ENCODE measurements at regions not wholly inside any gene's neighbourhood (a gene's known extent, or its start where the extent isn't known, plus 50 kb on each side); places are given as distances from the start of the nearest gene placed in this dataset.

DNA sequence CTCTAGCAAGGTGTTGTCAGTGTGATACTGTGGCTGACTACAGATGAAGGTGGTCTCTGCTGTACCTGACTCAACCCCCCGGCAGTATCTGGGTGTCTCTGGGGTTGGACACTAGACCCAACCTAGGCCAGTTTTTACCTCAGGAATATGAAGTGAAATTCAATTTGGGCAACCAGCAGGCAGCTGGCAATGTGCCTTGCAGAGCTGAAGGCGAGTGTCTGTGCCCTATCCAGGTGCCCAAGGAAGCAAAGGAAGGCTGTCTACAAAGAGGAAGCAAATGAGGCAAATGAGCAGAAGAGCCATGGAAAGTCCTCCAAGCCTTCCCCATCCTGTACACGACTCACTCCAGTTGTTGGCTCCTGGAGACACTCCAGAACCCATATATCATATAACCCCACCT, 264.6 kb upstream of the AGAP1 start:
- H3K27me3 ChIP-seq = peaks cover 6% of the 10 kb centered on the region
- intact Hi-C loops (cut with DNase I) = no loop called here
- TF ChIP-seq, protein P1, sequence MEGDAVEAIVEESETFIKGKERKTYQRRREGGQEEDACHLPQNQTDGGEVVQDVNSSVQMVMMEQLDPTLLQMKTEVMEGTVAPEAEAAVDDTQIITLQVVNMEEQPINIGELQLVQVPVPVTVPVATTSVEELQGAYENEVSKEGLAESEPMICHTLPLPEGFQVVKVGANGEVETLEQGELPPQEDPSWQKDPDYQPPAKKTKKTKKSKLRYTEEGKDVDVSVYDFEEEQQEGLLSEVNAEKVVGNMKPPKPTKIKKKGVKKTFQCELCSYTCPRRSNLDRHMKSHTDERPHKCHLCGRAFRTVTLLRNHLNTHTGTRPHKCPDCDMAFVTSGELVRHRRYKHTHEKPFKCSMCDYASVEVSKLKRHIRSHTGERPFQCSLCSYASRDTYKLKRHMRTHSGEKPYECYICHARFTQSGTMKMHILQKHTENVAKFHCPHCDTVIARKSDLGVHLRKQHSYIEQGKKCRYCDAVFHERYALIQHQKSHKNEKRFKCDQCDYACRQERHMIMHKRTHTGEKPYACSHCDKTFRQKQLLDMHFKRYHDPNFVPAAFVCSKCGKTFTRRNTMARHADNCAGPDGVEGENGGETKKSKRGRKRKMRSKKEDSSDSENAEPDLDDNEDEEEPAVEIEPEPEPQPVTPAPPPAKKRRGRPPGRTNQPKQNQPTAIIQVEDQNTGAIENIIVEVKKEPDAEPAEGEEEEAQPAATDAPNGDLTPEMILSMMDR (IDR thresholded peaks at IDR 0.05) = no peak

DNA sequence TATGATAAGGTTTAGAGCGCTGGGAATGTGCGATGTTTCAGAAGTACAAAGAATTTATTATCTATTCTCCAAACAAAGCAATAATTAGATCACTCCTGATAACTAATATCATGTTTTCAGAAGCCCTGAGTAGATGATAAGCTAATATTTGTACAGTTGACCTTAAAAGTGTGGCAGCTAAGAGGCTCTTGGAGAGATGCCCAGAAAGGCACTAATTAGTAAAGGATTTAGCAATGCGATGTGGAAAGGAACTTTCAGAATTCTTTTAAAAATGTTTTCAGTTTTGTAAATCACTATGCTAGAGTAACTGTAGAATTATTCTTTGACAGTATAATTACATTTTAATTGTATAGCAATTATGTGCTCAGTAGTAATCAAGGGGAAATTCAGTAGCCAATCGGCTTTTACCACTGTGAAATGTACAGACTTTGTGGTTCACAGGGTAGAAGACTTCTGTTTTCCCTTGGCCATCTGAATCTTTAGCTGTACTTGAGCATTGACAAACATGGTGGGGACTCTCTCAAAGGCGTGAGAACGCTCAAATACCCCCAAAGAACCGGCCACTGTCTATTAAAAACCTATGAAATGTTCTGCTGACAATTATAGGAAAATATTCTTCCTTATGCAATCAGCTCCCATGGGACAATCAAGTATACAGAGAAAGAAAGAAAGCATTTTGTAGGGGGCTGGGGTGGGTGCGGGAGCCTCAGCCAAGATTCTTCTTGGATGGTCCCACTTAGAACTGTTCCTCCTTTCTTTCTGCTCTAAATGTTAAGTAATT, 262.8 kb upstream of the AGAP1 start:
- Histone ChIP-seq H3K9me3 (no peaks in the 10 kb centered on the region), H3K4me1 (no peaks in the 10 kb centered on the region), H3K27ac (no peak overlapping the region), H3K36me3 (no peaks in the 10 kb centered on the region), H3K27me3 (peaks cover 6% of the 10 kb centered on the region), H3K4me3 (no peak overlapping the region)
- no peak for DNase-seq (ENCODE audit: low spot score in 2 of 2)
- intact Hi-C loops (cut with DNase I) = no loop called here
- TF ChIP-seq, protein P1 (IDR thresholded peaks at IDR 0.05) = no peak

More for the DNA sequence above, 264.6 kb upstream of the AGAP1 start:
- no peak overlapping the region for H3K4me3 ChIP-seq
- H3K9me3 ChIP-seq = no peaks in the 10 kb centered on the region
- no peak overlapping the region for H3K27ac ChIP-seq
- DNase-seq (ENCODE audit: low spot score in 2 of 2) = no peak
- no peaks in the 10 kb centered on the region for H3K4me1 ChIP-seq
- H3K36me3 ChIP-seq = no peaks in the 10 kb centered on the region

DNA sequence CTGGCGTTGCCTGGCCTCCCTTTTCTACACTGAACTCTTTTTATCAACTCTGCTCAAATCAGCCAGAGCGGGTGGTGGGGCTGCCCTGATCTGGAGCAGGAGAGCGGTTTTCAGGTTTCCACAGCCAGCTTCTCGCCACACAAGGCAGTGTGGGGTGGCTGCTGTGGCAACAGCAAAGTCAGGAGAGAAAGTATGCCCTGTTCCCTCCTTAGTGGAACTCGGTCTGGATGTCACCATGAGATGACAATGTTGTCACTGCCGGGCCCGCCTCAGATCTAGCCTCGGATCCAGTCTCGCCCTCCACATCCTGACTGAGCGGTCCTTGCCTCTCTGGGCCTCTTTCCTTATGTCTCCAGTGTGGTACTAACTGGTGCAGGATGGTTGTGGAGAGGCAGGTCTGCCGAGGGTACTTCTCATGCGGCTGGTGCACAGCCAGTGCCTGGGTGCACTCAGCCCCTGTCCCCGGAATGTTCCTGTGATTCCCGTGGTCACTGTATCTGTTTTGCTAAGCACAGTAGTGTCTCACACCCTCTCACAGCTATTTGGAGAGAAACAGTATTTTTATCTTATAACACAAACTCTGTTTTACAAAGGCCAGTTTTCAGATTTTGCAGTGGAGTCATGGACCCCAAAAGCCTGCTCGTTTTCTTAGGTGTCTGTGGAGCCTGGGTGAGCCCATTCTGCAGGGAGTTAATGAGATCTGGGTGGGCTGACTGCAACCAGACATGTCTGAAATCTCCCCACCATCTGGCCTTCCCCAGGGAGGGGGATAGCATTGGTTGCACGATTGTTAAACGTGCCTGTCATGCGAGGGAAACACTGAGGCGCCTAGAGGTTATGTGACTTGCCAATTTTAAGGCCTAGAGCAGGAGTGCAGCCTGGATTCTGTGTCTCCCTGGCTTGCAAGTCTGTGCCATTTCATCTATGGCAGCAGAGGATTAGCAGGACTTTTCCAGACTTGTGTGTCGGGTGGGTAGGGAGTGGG, 261.1 kb upstream of the AGAP1 start:
- no peak for DNase-seq (ENCODE audit: low spot score in 2 of 2)
- H3K27me3 ChIP-seq = peaks cover 6% of the 10 kb centered on the region
- no peak overlapping the region for H3K4me3 ChIP-seq
- no peaks in the 10 kb centered on the region for H3K9me3 ChIP-seq
- intact Hi-C loops (cut with DNase I) = no loop called here
- no peaks in the 10 kb centered on the region for H3K36me3 ChIP-seq
- TF ChIP-seq, protein P1 (IDR thresholded peaks at IDR 0.05) = no peak
- H3K27ac ChIP-seq = no peak overlapping the region
- H3K4me1 ChIP-seq = no peaks in the 10 kb centered on the region

DNA sequence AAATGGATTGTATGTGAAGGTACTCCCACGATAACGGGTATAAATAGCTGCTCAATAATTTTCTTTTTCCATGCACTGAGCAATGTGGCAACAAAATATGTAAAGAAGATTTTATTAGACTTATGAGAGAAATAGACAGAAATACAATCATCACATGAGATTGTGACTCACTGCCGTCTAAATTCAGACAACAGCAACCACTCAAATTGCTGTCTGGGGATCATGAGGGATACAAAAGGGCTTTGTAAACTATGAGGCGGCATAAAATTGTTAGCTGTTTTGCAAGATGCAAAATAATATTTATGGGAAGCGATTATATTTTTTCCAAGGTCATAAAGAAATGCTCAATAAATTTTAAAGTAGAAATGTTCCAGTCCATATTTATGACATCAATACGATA, 259.1 kb upstream of the AGAP1 start:
- Histone ChIP-seq H3K4me1 (no peaks in the 10 kb centered on the region), H3K4me3 (no peak overlapping the region), H3K27me3 (peaks cover 6% of the 10 kb centered on the region), H3K9me3 (no peaks in the 10 kb centered on the region), H3K36me3 (no peaks in the 10 kb centered on the region), H3K27ac (no peak overlapping the region)
- intact Hi-C loops (cut with DNase I) = no loop called here
- TF ChIP-seq, protein P1 (IDR thresholded peaks at IDR 0.05) = no peak
- DNase-seq (ENCODE audit: low spot score in 2 of 2) = no peak

DNA sequence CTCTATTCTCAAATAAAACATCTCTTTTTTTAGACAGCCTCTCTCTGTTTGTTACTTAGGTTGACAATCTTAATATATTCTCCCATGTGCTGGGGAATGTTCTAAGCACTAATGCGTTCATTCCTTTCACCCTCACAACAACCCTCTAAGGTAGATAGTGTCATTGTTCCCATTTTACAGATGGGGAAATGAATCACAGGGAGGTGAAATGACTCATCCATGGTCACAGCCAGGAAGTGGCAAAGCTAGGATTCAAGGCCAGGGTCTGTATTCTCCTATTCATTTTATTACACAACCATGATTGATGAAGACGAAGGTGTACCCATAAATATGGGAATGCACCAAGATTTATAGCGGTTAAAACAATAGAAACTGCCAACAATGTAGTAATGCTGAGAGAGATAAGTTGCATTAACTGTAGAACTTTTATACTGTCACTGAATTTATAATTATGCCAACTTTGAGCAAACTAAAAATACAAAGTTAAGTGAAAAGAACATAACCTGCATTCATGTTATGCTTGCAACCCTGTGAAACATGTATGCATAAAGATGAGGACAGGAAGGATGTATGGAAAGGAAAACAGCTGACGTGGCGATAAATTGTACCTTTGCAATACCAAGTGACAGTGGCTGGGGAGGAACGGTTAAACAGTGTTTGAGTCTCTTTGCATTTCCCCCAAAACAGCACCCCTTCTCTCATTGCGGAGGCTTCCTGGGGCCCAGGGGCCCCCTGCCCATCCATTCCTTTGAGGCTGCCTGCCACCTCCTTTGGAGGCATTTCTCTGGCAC, 257.7 kb upstream of the AGAP1 start:
- no peaks in the 10 kb centered on the region for H3K4me1 ChIP-seq
- intact Hi-C loops (cut with DNase I) = no loop called here
- TF ChIP-seq, protein P1 (IDR thresholded peaks at IDR 0.05) = no peak
- H3K9me3 ChIP-seq = no peaks in the 10 kb centered on the region
- H3K36me3 ChIP-seq = no peaks in the 10 kb centered on the region
- DNase-seq (ENCODE audit: low spot score in 2 of 2) = no peak
- no peaks in the 10 kb centered on the region for H3K27me3 ChIP-seq
- H3K4me3 ChIP-seq = no peak overlapping the region
- H3K27ac ChIP-seq = no peak overlapping the region
